GM23338 (cell line): ENCODE measurements at regions not wholly inside any gene's neighbourhood (a gene's known extent, or its start where the extent isn't known, plus 50 kb on each side); places are given as distances from the start of the nearest gene placed in this dataset.
A peak's percentile ranks its signal among the peaks of the same experiment; 100 is the strongest.

ENCODE experiments used
- ATAC-seq: fragments of 200-7000 bp; cut with Tn5 transposase; 3 replicates; pipeline ENCODE4 v1.9.1; 2020
- DNase-seq: peaks from one replicate; pipeline ENCODE4 v3.0.0-alpha.2; 2015; ENCODE audit warnings: low spot score
- H2AFZ ChIP-seq: fragments of 200-600 bp; sonication (generic); 2 replicates; pipeline ENCODE4 v1.8.0; 2016; ENCODE audit warnings: antibody characterized with exemption, mild to moderate bottlenecking, moderate library complexity
- H3F3A ChIP-seq: fragments of 200-600 bp; sonication (generic); replicated peaks from 2 replicates; pipeline ENCODE4 v1.8.0; 2017; ENCODE audit warnings: antibody characterized with exemption, mixed run types, low read depth
- H3K27ac ChIP-seq: fragments of 200-600 bp; sonication (generic); 2 replicates; pipeline ENCODE4 v1.6.1; 2016; ENCODE audit warnings: low read depth
- H3K27me3 ChIP-seq: fragments of 200-600 bp; sonication (generic); 2 replicates; pipeline ENCODE4 v1.8.0; 2016; ENCODE audit warnings: mild to moderate bottlenecking, mixed run types, moderate library complexity; ENCODE audit not compliant: insufficient read depth
- H3K36me3 ChIP-seq: fragments of 200-600 bp; sonication (generic); 2 replicates; pipeline ENCODE4 v1.8.0; 2016; ENCODE audit warnings: mild to moderate bottlenecking; ENCODE audit not compliant: insufficient read depth
- H3K4me1 ChIP-seq: fragments of 200-600 bp; sonication (generic); 2 replicates; pipeline ENCODE4 v1.8.0; 2016; ENCODE audit warnings: mild to moderate bottlenecking, moderate library complexity; ENCODE audit not compliant: insufficient read depth
- H3K4me2 ChIP-seq: fragments of 200-600 bp; sonication (generic); 2 replicates; pipeline ENCODE4 v1.7.1; 2017; ENCODE audit warnings: mixed run types
- H3K4me3 ChIP-seq: fragments of 200-600 bp; sonication (generic); 2 replicates; pipeline ENCODE4 v1.6.1; 2016; ENCODE audit warnings: mixed run types
- H3K79me2 ChIP-seq: fragments of 200-600 bp; sonication (generic); replicated peaks from 2 replicates; pipeline ENCODE4 v1.8.0; 2017; ENCODE audit warnings: mild to moderate bottlenecking; ENCODE audit not compliant: insufficient read depth
- H3K9me2 ChIP-seq: fragments of 200-600 bp; sonication (generic); 2 replicates; pipeline ENCODE4 v1.8.0; 2017; ENCODE audit not compliant: insufficient read depth
- H4K20me1 ChIP-seq: fragments of 200-600 bp; sonication (generic); replicated peaks from 2 replicates; pipeline ENCODE4 v1.8.0; 2017; ENCODE audit warnings: mild to moderate bottlenecking; ENCODE audit not compliant: insufficient read depth
- H3K27ac Mint-ChIP-seq: 2 replicates; pipeline ENCODE4 v1.8.0; 2020; ENCODE audit warnings: inconsistent platforms, mild to moderate bottlenecking, moderate library complexity, mixed read lengths
- H3K27me3 Mint-ChIP-seq: 3 replicates; pipeline ENCODE4 v1.8.0; 2022; ENCODE audit warnings: low read depth, mild to moderate bottlenecking, moderate library complexity, mixed read lengths, inconsistent platforms; ENCODE audit not compliant: insufficient read depth, poor library complexity
- H3K36me3 Mint-ChIP-seq: 3 replicates; pipeline ENCODE4 v1.8.0; 2021; ENCODE audit warnings: low read depth, mild to moderate bottlenecking, inconsistent platforms, moderate library complexity, mixed read lengths
- H3K4me1 Mint-ChIP-seq: 3 replicates; pipeline ENCODE4 v1.8.0; 2020; ENCODE audit warnings: mild to moderate bottlenecking, inconsistent platforms, mixed read lengths
- H3K4me3 Mint-ChIP-seq: 3 replicates; pipeline ENCODE4 v1.8.0; 2021; ENCODE audit warnings: moderate library complexity, mild to moderate bottlenecking, inconsistent platforms, mixed read lengths
- H3K9me3 Mint-ChIP-seq: 3 replicates; pipeline ENCODE4 v1.8.0; 2020; ENCODE audit warnings: moderate library complexity, mild to moderate bottlenecking, inconsistent platforms, mixed read lengths
- EZH2 ChIP-seq: fragments of 200-600 bp; sonication (generic); IDR thresholded peaks from one replicate; pipeline ENCODE4 v1.8.0; 2017; ENCODE audit warnings: antibody characterized with exemption, mild to moderate bottlenecking, low read depth; ENCODE audit not compliant: unreplicated experiment
- JUNB ChIP-seq: IDR thresholded peaks from one replicate; pipeline ENCODE4 v1.6.1; 2016; ENCODE audit warnings: antibody characterized with exemption; ENCODE audit not compliant: unreplicated experiment
- POLR2AphosphoS5 ChIP-seq: IDR thresholded peaks from 2 replicates; pipeline ENCODE4 v1.6.1; 2016; ENCODE audit warnings: antibody characterized with exemption, low read depth
- STAT1 ChIP-seq: IDR thresholded peaks from one replicate; pipeline ENCODE4 v1.6.1; 2016; ENCODE audit warnings: antibody characterized with exemption; ENCODE audit not compliant: unreplicated experiment
- ZNF114 ChIP-seq: fragments of 250-450 bp; sonication (Bioruptor Pico); IDR thresholded peaks from 2 replicates; pipeline ENCODE4 v1.5.0; 2020; ENCODE audit warnings: mild to moderate bottlenecking, moderate library complexity
- ZNF331 ChIP-seq: fragments of 250-450 bp; sonication (Bioruptor Pico); IDR thresholded peaks from 2 replicates; pipeline ENCODE4 v1.5.0; 2020; ENCODE audit warnings: low read depth, mild to moderate bottlenecking, moderate library complexity
- ZNF462 ChIP-seq: fragments of 250-450 bp; sonication (Bioruptor Pico); IDR thresholded peaks from 2 replicates; pipeline ENCODE4 v1.5.0; 2020; ENCODE audit warnings: mild to moderate bottlenecking, moderate library complexity
- TF ChIP-seq, protein P1 (sequence below), 2 experiments: fragments of 200-600 bp in 1 of 2; sonication (generic) in 1 of 2; conservative IDR thresholded peaks; 2 replicates each; pipeline versions ENCODE4 v1.5.1 to v1.6.1; 2016 to 2017; ENCODE audit warnings: antibody characterized with exemption in 2 of 2, low read depth in 2 of 2, mild to moderate bottlenecking in 2 of 2, moderate library complexity in 1 of 2

DNA sequence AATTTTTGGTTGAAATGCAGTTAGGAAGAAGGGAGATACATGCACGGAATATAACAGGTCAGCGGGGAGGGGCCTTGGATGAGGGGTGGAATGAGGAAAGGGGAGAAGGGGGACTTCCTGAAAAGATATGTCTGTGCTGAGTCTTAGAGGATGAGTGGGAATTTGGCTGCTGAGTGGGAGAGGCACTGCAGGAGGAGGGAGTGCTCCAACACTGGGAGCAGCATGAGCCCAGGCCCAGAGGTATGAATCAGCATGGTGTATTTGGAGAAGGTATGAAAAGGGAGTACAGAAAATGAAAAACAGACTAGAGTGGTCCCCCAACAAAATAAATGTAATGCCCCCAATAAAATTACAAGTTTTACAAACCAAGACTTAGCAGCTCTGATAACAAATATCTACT is 394.4 kb downstream of the IPO8 start:
- no peaks in the 10 kb centered on the region for H3F3A ChIP-seq
- no peak for ATAC-seq
- no peak overlapping the region for H3K4me3 ChIP-seq
- TF ChIP-seq ZNF462 (CRISPR knock-in tag): no peak
- no peak for TF ChIP-seq POLR2AphosphoS5
- no peak for TF ChIP-seq ZNF331 (CRISPR knock-in tag)
- TF ChIP-seq STAT1: no peak
- TF ChIP-seq ZNF114 (CRISPR knock-in tag): no peak
- no peak for DNase-seq
- no peaks in the 10 kb centered on the region for H3K4me1 ChIP-seq
- no peak overlapping the region for H3K27ac ChIP-seq
- H3K4me2 ChIP-seq: no peak overlapping the region
- H3K9me2 ChIP-seq: peaks cover 19% of the 10 kb centered on the region
- H3K4me1 Mint-ChIP-seq: no peaks in the 10 kb centered on the region; the same call in 2 of the 3 replicates
- H2AFZ ChIP-seq: no peak overlapping the region
- H3K27ac Mint-ChIP-seq: no peak overlapping the region
- no peaks in the 10 kb centered on the region for H4K20me1 ChIP-seq
- H3K27me3 ChIP-seq: no peaks in the 10 kb centered on the region
- no peaks in the 10 kb centered on the region for H3K79me2 ChIP-seq
- H3K36me3 Mint-ChIP-seq: no peaks in the 10 kb centered on the region
- no peaks in the 10 kb centered on the region for H3K27me3 Mint-ChIP-seq
- no peaks in the 10 kb centered on the region for H3K36me3 ChIP-seq
- no peaks in the 10 kb centered on the region for H3K9me3 Mint-ChIP-seq
- no peak overlapping the region for H3K4me3 Mint-ChIP-seq

DNA sequence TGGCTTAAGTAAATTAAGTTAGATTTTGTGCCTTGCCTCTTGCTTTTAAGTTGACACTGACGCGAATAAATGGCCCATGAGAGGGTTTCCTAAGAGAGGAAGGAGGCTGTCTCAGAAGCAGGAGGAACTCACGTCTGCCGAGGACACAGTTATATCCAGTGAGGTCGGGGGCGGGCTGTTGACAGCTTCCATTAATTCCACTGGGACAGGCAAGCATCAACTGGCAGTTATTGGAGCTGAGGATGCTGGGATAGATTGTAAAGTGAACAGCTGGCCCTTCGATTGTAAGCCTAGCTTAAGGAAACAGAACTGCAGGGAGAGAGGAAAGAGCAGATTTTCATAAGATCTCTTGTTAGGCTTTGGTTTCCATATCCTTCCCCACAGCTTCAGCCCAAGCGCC is 399.2 kb downstream of the IPO8 start:
- Histone ChIP-seq H3K79me2 (no peaks in the 10 kb centered on the region), H3K36me3 (no peaks in the 10 kb centered on the region), H3K4me2 (no peak overlapping the region), H3F3A (no peaks in the 10 kb centered on the region), H2AFZ (0 out of 2 replicates have a peak overlapping the region, but pooled peaks have one; percentile 52), H4K20me1 (no peaks in the 10 kb centered on the region), H3K4me3 (no peak overlapping the region), H3K27ac (no peak overlapping the region), H3K9me2 (peaks cover 10% of the 10 kb centered on the region; the same call in 1 of the 2 replicates), H3K27me3 (no peaks in the 10 kb centered on the region), H3K4me1 (no peaks in the 10 kb centered on the region)
- peaks cover 6% of the 10 kb centered on the region for H3K9me3 Mint-ChIP-seq
- H3K27me3 Mint-ChIP-seq: no peaks in the 10 kb centered on the region
- no peak for ATAC-seq
- no peak overlapping the region for H3K27ac Mint-ChIP-seq
- no peaks in the 10 kb centered on the region; the same call in 2 of the 3 replicates for H3K36me3 Mint-ChIP-seq
- no peak for DNase-seq
- no peak overlapping the region for H3K4me3 Mint-ChIP-seq
- no peaks in the 10 kb centered on the region for H3K4me1 Mint-ChIP-seq
- no peak for TF ChIP-seq ZNF114 (CRISPR knock-in tag)
- no peak for TF ChIP-seq EZH2
- no peak for TF ChIP-seq JUNB
- TF ChIP-seq, protein P1, sequence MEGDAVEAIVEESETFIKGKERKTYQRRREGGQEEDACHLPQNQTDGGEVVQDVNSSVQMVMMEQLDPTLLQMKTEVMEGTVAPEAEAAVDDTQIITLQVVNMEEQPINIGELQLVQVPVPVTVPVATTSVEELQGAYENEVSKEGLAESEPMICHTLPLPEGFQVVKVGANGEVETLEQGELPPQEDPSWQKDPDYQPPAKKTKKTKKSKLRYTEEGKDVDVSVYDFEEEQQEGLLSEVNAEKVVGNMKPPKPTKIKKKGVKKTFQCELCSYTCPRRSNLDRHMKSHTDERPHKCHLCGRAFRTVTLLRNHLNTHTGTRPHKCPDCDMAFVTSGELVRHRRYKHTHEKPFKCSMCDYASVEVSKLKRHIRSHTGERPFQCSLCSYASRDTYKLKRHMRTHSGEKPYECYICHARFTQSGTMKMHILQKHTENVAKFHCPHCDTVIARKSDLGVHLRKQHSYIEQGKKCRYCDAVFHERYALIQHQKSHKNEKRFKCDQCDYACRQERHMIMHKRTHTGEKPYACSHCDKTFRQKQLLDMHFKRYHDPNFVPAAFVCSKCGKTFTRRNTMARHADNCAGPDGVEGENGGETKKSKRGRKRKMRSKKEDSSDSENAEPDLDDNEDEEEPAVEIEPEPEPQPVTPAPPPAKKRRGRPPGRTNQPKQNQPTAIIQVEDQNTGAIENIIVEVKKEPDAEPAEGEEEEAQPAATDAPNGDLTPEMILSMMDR (conservative IDR thresholded peaks at IDR 0.05; ENCODE audit: low read depth in 2 of 2): no peak
- TF ChIP-seq STAT1: no peak
